Colonic mucosa (tissue), 4 donors: ENCODE measurements at regions not wholly inside any gene's neighbourhood (a gene's known extent, or its start where the extent isn't known, plus 50 kb on each side); places are given as distances from the start of the nearest gene placed in this dataset.

Source experiments
- DNase-seq: peaks from one replicate; pipeline ENCODE4 v3.0.0-alpha.2; 2020
- H3K27ac ChIP-seq: fragments of 200-600 bp; one replicate; pipeline ENCODE4 v1.8.0; 2021
- H3K27me3 ChIP-seq: fragments of 200-600 bp; one replicate; pipeline ENCODE4 v1.8.0; 2021
- H3K36me3 ChIP-seq: fragments of 200-600 bp; one replicate; pipeline ENCODE4 v1.8.0; 2021
- H3K4me1 ChIP-seq: fragments of 200-600 bp; one replicate; pipeline ENCODE4 v1.8.0; 2021; ENCODE audit warnings: mild to moderate bottlenecking
- H3K4me3 ChIP-seq: fragments of 200-600 bp; one replicate; pipeline ENCODE4 v1.8.0; 2021
- H3K9ac ChIP-seq, 2 donors: one replicate each; pipeline ENCODE4 v1.7.0; 2013; ENCODE audit warnings: control low read depth in 2 of 2, low read depth in 2 of 2, low read length in 2 of 2
- H3K9me3 ChIP-seq: fragments of 200-600 bp; one replicate; pipeline ENCODE4 v1.8.0; 2021
- CTCF ChIP-seq: fragments of 200-600 bp; IDR thresholded peaks from one replicate; pipeline ENCODE4 v1.8.0; 2022; ENCODE audit warnings: antibody characterized with exemption, mild to moderate bottlenecking
- intact Hi-C: fragments of 100-400 bp; cut with DNase I; formaldehyde crosslinking; loops from one replicate; pipeline ENCODE4 v1.14.1; 2022
- donor health status: healthy.
- donor health status: DM: no; HTN: no; CAD: no.
- donor health status: DM: no; HTN: no; CAD: no.

- DNase-seq: no peak
- intact Hi-C loops: no loop called here
- H3K27me3 ChIP-seq: no peaks in the 10 kb centered on the region
- H3K4me3 ChIP-seq: no peak overlapping the region
- no peak overlapping the region for H3K27ac ChIP-seq
- H3K9me3 ChIP-seq: no peaks in the 10 kb centered on the region
- no peaks in the 10 kb centered on the region for H3K4me1 ChIP-seq
- no peak overlapping the region for H3K9ac ChIP-seq
- no peaks in the 10 kb centered on the region for H3K36me3 ChIP-seq
- no peak for TF ChIP-seq CTCF
Measured at GRCh38 chr16:54405478-54405877, 118.9 kb upstream of the IRX3 start.

- Histone ChIP-seq H3K4me1 (no peaks in the 10 kb centered on the region), H3K27me3 (no peaks in the 10 kb centered on the region), H3K27ac (no peak overlapping the region), H3K9ac (no peak overlapping the region), H3K4me3 (no peak overlapping the region), H3K36me3 (no peaks in the 10 kb centered on the region), H3K9me3 (no peaks in the 10 kb centered on the region)
- intact Hi-C loops: no loop called here
- no peak for DNase-seq
- TF ChIP-seq CTCF: no peak
Measured at GRCh38 chr16:54403580-54403979, 117.0 kb upstream of the IRX3 start.

DNA sequence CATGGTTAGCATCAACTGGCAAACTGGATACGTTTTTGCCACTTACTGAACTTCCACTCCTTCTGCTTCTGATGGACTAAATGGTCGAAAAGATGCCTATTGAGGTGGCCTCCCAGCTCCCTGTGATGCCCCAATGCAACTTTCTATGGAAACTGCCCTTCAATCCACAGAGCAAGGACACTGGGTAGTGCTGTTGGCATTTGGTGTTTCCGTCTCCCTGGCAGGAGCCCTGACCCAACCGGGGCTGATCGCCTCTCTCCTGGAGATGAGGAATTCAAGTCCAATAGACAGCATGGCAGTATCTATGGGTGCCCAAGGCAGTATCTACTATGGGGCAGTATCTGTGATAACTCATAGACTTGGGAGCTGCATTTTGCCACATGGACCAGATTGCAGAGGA lies 116.3 kb upstream of the IRX3 start:
- no peak for TF ChIP-seq CTCF
- H3K4me1 ChIP-seq: no peaks in the 10 kb centered on the region
- intact Hi-C loops: no loop called here
- no peak overlapping the region for H3K4me3 ChIP-seq
- no peak overlapping the region for H3K27ac ChIP-seq
- no peak for DNase-seq
- H3K9ac ChIP-seq: no peak overlapping the region
- no peaks in the 10 kb centered on the region for H3K9me3 ChIP-seq
- H3K27me3 ChIP-seq: no peaks in the 10 kb centered on the region
- no peaks in the 10 kb centered on the region for H3K36me3 ChIP-seq

DNA sequence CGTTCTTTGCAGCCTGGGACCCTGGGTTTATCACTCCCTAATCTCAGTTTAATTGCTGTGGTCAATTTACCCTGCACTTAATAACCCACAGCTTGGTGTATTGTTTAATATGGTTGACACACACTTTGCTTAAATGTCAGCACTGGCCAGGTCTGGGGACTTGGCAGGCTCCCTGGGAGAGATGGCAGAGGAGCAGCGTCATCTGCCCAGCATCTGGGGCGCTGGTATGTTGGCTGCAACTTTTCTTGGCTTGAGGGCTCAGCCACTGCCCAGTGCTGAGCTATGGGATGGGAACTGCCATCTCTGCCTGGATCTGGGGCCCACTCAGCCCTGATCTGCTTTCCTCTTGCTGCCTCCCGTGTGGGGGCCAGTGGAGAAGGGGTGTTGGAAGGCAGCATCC lies 115.7 kb upstream of the IRX3 start:
- H3K27me3 ChIP-seq: no peaks in the 10 kb centered on the region
- no peak overlapping the region for H3K27ac ChIP-seq
- DNase-seq: no peak
- H3K9ac ChIP-seq: no peak overlapping the region
- no peak for TF ChIP-seq CTCF
- H3K4me1 ChIP-seq: no peaks in the 10 kb centered on the region
- no peaks in the 10 kb centered on the region for H3K36me3 ChIP-seq
- H3K4me3 ChIP-seq: no peak overlapping the region
- H3K9me3 ChIP-seq: no peaks in the 10 kb centered on the region
- intact Hi-C loops: no loop called here

DNA sequence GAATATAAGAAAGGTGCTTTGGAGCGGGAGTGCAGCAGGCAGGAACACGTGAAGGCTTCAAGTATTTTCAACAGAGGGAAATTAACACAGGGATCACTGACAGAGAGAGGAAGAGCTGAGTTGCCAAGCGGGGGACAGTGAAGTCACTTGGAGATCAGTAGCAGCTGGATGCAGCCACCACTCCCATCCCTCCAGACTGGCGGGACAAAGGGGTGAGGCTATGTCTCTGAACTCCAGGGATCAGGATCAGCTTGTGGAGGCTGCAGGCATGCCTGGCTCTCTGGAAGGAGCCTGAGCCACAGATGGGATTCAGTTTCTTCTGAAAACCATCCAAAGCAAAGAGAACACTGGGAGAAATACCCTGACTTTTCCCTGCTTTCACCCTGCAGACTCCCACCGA lies 113.7 kb upstream of the IRX3 start:
- TF ChIP-seq CTCF: no peak
- no peaks in the 10 kb centered on the region for H3K27me3 ChIP-seq
- intact Hi-C loops: no loop called here
- no peak for DNase-seq
- no peak overlapping the region for H3K4me3 ChIP-seq
- H3K36me3 ChIP-seq: no peaks in the 10 kb centered on the region
- H3K4me1 ChIP-seq: no peaks in the 10 kb centered on the region
- no peak overlapping the region for H3K9ac ChIP-seq
- H3K9me3 ChIP-seq: no peaks in the 10 kb centered on the region
- H3K27ac ChIP-seq: no peak overlapping the region

DNA sequence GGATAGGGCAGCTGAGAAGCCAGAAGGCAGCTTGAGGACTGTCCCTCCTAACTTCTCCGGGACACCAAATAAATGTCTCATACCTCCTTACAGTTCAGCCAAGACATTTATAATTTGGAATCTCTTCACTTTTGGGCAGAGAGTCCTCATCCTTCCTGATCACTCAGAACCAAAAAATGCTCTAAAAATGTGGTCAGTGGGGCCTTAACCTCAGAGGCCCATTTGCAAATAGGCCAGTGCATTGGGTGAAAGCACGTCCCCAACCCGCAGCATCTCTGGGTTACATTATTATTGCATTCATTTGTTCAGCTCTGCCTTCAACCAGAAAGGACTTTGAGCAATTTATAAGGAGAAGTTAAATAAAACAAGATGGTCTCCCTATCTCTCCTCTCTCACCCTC lies 112.4 kb upstream of the IRX3 start:
- DNase-seq: no peak
- no peak for TF ChIP-seq CTCF
- intact Hi-C loops: no loop called here

More for the DNA sequence above, 112.4 kb upstream of the IRX3 start:
- Histone ChIP-seq H3K36me3 (no peaks in the 10 kb centered on the region), H3K4me3 (no peak overlapping the region), H3K4me1 (no peaks in the 10 kb centered on the region), H3K9me3 (no peaks in the 10 kb centered on the region), H3K9ac (no peak overlapping the region), H3K27me3 (no peaks in the 10 kb centered on the region), H3K27ac (no peak overlapping the region)
